Mesenchymal stem cell (in vitro differentiated cells and primary cell): ENCODE measurements at regions not wholly inside any gene's neighbourhood (a gene's known extent, or its start where the extent isn't known, plus 50 kb on each side); places are given as distances from the start of the nearest gene placed in this dataset.

Experiments
- DNase-seq: peaks from one replicate; pipeline ENCODE4 v3.0.0-alpha.2; 2013
- H2AFZ ChIP-seq: one replicate; pipeline ENCODE4 v1.6.1; 2013; ENCODE audit warnings: low read depth, mild to moderate bottlenecking, control low read depth, inconsistent platforms, low read length, moderate library complexity
- H2AK5ac ChIP-seq: 2 replicates; pipeline ENCODE4 v1.6.1; 2013; ENCODE audit warnings: low read length, moderate library complexity, mild to moderate bottlenecking, inconsistent platforms; ENCODE audit not compliant: severe bottlenecking
- H2BK120ac ChIP-seq: one replicate; pipeline ENCODE4 v1.6.1; 2013; ENCODE audit warnings: low read depth, mild to moderate bottlenecking, inconsistent platforms, low read length, moderate library complexity
- H2BK12ac ChIP-seq, 2 experiments: one replicate each; pipeline ENCODE4 v1.6.1; 2013; ENCODE audit warnings: inconsistent platforms in 2 of 2, low read length in 2 of 2, mild to moderate bottlenecking in 2 of 2, moderate library complexity in 2 of 2, control low read depth in 1 of 2
- H2BK15ac ChIP-seq: one replicate; pipeline ENCODE4 v1.6.1; 2013; ENCODE audit warnings: mild to moderate bottlenecking, low read depth, inconsistent platforms; ENCODE audit not compliant: poor library complexity, severe bottlenecking
- H2BK5ac ChIP-seq: 2 replicates; pipeline ENCODE4 v1.6.1; 2013; ENCODE audit warnings: low read depth, mild to moderate bottlenecking, low read length, control low read depth, inconsistent platforms; ENCODE audit not compliant: poor library complexity, severe bottlenecking
- H3K14ac ChIP-seq, 2 experiments: one replicate each; pipeline ENCODE4 v1.6.1; 2013; ENCODE audit warnings: inconsistent platforms in 2 of 2, low read length in 2 of 2, control low read depth in 1 of 2, mild to moderate bottlenecking in 1 of 2, moderate library complexity in 1 of 2
- H3K18ac ChIP-seq, 2 experiments: one replicate each; pipeline ENCODE4 v1.6.1; 2013; ENCODE audit warnings: inconsistent platforms in 2 of 2, low read length in 2 of 2, control low read depth in 1 of 2, low read depth in 1 of 2, mild to moderate bottlenecking in 1 of 2
- H3K23ac ChIP-seq, 2 experiments: one replicate each; pipeline ENCODE4 v1.6.1; 2013; ENCODE audit warnings: inconsistent platforms in 2 of 2, low read length in 2 of 2, mild to moderate bottlenecking in 2 of 2, moderate library complexity in 2 of 2, control low read depth in 1 of 2
- H3K27ac ChIP-seq: 2 replicates; pipeline ENCODE4 v1.5.1; 2013; ENCODE audit warnings: mild to moderate bottlenecking, moderate library complexity, low read length, control low read depth, inconsistent platforms; ENCODE audit not compliant: poor library complexity, severe bottlenecking
- H3K27me3 ChIP-seq, 2 experiments: 2 replicates each; pipeline versions ENCODE4 v1.6.1 to v1.7.0; 2013; ENCODE audit warnings: low read length in 2 of 2, mild to moderate bottlenecking in 2 of 2, moderate library complexity in 2 of 2, control low read depth in 1 of 2, inconsistent platforms in 1 of 2; ENCODE audit not compliant: control insufficient read depth in 1 of 2, insufficient read depth in 1 of 2
- H3K36me3 ChIP-seq, 2 experiments: 2 replicates each; pipeline versions ENCODE4 v1.6.1 to v1.7.0; 2013; ENCODE audit warnings: low read length in 2 of 2, control low read depth in 1 of 2, inconsistent platforms in 1 of 2, low read depth in 1 of 2, mild to moderate bottlenecking in 1 of 2; ENCODE audit not compliant: insufficient read depth in 2 of 2, control insufficient read depth in 1 of 2
- H3K4ac ChIP-seq, 2 experiments: one replicate each; pipeline ENCODE4 v1.6.1; 2013; ENCODE audit warnings: inconsistent platforms in 2 of 2, low read length in 2 of 2, mild to moderate bottlenecking in 2 of 2, moderate library complexity in 2 of 2, control low read depth in 1 of 2, low read depth in 1 of 2
- H3K4me1 ChIP-seq: 2 replicates; pipeline ENCODE4 v1.6.1; 2013; ENCODE audit warnings: low read depth, low read length, control low read depth; ENCODE audit not compliant: control insufficient read depth, insufficient read depth
- H3K4me2 ChIP-seq: 2 replicates; pipeline ENCODE4 v1.6.1; 2013; ENCODE audit warnings: low read length, mild to moderate bottlenecking, inconsistent platforms; ENCODE audit not compliant: poor library complexity, severe bottlenecking
- H3K4me3 ChIP-seq, 2 experiments: 2 replicates each; pipeline versions ENCODE4 v1.5.1 to v1.7.0; 2013; ENCODE audit warnings: low read length in 2 of 2, mild to moderate bottlenecking in 2 of 2, control low read depth in 1 of 2, low read depth in 1 of 2; ENCODE audit not compliant: insufficient read depth in 1 of 2
- H3K79me1 ChIP-seq: replicated peaks from 2 replicates; pipeline ENCODE4 v1.6.1; 2013; ENCODE audit warnings: mild to moderate bottlenecking, control low read depth, low read length, inconsistent platforms; ENCODE audit not compliant: poor library complexity, severe bottlenecking
- H3K9ac ChIP-seq: 2 replicates; pipeline ENCODE4 v1.7.0; 2013; ENCODE audit warnings: mild to moderate bottlenecking, low read length, moderate library complexity
- H3K9me3 ChIP-seq: 2 replicates; pipeline ENCODE4 v1.7.0; 2013; ENCODE audit warnings: mild to moderate bottlenecking, low read length; ENCODE audit not compliant: control insufficient read depth
- H4K8ac ChIP-seq: one replicate; pipeline ENCODE4 v1.6.1; 2013; ENCODE audit warnings: inconsistent platforms, mild to moderate bottlenecking, low read length, moderate library complexity
- H4K91ac ChIP-seq: one replicate; pipeline ENCODE4 v1.6.1; 2013; ENCODE audit warnings: mild to moderate bottlenecking, low read length, inconsistent platforms
- WGBS: methylation state at CpG from one replicate; pipeline ENCODE4 v1.1.7; 2013; ENCODE audit warnings: mixed read lengths; 5-methylcytosine and 5-hydroxymethylcytosine counted together

DNA sequence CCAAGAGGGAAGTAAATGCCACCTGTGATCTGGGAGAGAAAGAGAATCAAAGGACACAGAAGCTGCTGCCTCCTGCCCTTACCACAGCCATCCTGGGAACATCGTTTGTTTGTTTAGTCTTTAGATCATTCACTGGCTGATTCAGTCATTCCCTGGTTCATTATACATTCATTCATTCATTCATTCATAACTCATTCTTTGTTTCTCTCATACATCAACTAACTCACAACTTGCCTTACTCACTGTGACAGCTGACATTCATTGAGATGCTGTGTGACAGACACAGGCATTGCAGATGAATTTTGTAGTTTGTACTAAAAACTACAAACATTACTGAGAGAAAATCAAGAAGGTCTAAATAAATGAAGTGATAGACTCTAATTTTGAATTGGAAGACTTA is 291.0 kb upstream of the TNRC6C start:
- Histone ChIP-seq H3K4me3 (no peak overlapping the region), H3K9me3 (peaks cover 39% of the 10 kb centered on the region), H2BK15ac (no peak overlapping the region), H3K18ac (no peak overlapping the region), H3K36me3 (no peaks in the 10 kb centered on the region), H3K14ac (no peak overlapping the region), H2BK120ac (no peak overlapping the region), H3K4me1 (no peaks in the 10 kb centered on the region), H3K79me1 (no peaks in the 10 kb centered on the region), H3K27ac (no peak overlapping the region), H2BK5ac (no peak overlapping the region), H2AFZ (no peak overlapping the region), H3K23ac (no peak overlapping the region), H4K91ac (no peak overlapping the region), H3K4me2 (no peak overlapping the region), H3K9ac (no peak overlapping the region), H4K8ac (no peak overlapping the region), H3K27me3 (peaks cover 5 to 14% of the 10 kb centered on the region in 2 experiments), H2BK12ac (no peak overlapping the region), H2AK5ac (no peak overlapping the region), H3K4ac (no peak overlapping the region)
- 77% methylated on average over 1 of the region's 1 CpG for WGBS
- DNase-seq, result no peak

- H3K36me3 ChIP-seq, result no peaks in the 10 kb centered on the region
- no peak overlapping the region for H3K4me2 ChIP-seq
- DNase-seq, result no peak
- no peak overlapping the region for H4K8ac ChIP-seq
- H2AFZ ChIP-seq, result no peak overlapping the region
- H3K4me1 ChIP-seq, result no peaks in the 10 kb centered on the region
- H3K23ac ChIP-seq, result no peak overlapping the region
- no peak overlapping the region for H3K18ac ChIP-seq
- no peak overlapping the region for H2BK15ac ChIP-seq
- H4K91ac ChIP-seq, result no peak overlapping the region
- H3K4ac ChIP-seq, result no peak overlapping the region
- no peaks in the 10 kb centered on the region for H3K79me1 ChIP-seq
- H3K9me3 ChIP-seq, result peaks cover 48% of the 10 kb centered on the region
- peaks cover 5 to 17% of the 10 kb centered on the region in 2 experiments for H3K27me3 ChIP-seq
- no peak overlapping the region for H2BK120ac ChIP-seq
- H3K14ac ChIP-seq, result no peak overlapping the region
- no peak overlapping the region for H3K27ac ChIP-seq
- H2AK5ac ChIP-seq, result no peak overlapping the region
- no peak overlapping the region for H3K4me3 ChIP-seq
- H2BK5ac ChIP-seq, result no peak overlapping the region
- no peak overlapping the region for H3K9ac ChIP-seq
- 100% methylated on average over 1 of the region's 2 CpGs for WGBS
- H2BK12ac ChIP-seq, result no peak overlapping the region
These were observed 290.0 kb upstream of the TNRC6C start for GRCh38 chr17:77668518-77668917.

DNA sequence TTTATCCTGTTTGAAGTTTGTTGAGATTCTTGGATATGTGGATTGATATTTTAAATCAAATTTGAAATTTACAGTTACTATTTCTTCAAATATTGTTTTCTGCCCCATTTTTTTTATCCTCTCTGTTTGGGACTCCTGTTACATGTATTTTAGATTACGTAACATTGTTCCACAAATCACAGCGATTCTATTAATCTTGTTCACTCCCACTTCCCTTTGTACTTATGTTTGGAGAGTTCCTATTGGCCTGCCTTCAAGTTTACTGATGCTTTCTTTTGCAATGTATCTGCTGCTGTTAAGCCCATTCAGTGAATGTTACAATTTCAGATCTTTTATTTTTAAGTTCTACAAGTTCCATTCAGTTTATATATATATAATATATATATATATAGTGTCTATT is 288.3 kb upstream of the TNRC6C start:
- no peak overlapping the region for H2BK5ac ChIP-seq
- no peak overlapping the region for H3K18ac ChIP-seq
- no peak overlapping the region for H2AK5ac ChIP-seq
- no peak overlapping the region for H3K27ac ChIP-seq
- no peak overlapping the region for H4K8ac ChIP-seq
- 100% methylated on average over 2 of the region's 2 CpGs for WGBS
- no peaks in the 10 kb centered on the region for H3K36me3 ChIP-seq
- H3K14ac ChIP-seq, result no peak overlapping the region
- H2BK12ac ChIP-seq, result no peak overlapping the region
- no peak overlapping the region for H4K91ac ChIP-seq
- H3K4me1 ChIP-seq, result no peaks in the 10 kb centered on the region
- DNase-seq, result no peak
- no peak overlapping the region for H3K4me3 ChIP-seq
- H3K4ac ChIP-seq, result no peak overlapping the region
- no peak overlapping the region for H3K9ac ChIP-seq
- no peak overlapping the region for H2BK15ac ChIP-seq
- no peak overlapping the region for H3K4me2 ChIP-seq
- peaks cover 43% of the 10 kb centered on the region for H3K9me3 ChIP-seq
- H3K27me3 ChIP-seq, result peaks cover 5 to 28% of the 10 kb centered on the region in 2 experiments
- no peak overlapping the region for H2BK120ac ChIP-seq
- no peaks in the 10 kb centered on the region for H3K79me1 ChIP-seq
- no peak overlapping the region for H2AFZ ChIP-seq
- H3K23ac ChIP-seq, result no peak overlapping the region

- H3K4me3 ChIP-seq, result no peak overlapping the region
- H2BK120ac ChIP-seq, result no peak overlapping the region
- no peak overlapping the region for H2BK5ac ChIP-seq
- 79% methylated on average over 11 of the region's 11 CpGs for WGBS
- no peak for DNase-seq
- no peak overlapping the region for H3K4me2 ChIP-seq
- no peaks in the 10 kb centered on the region for H3K4me1 ChIP-seq
- H3K4ac ChIP-seq, result no peak overlapping the region
- no peak overlapping the region for H3K18ac ChIP-seq
- H4K8ac ChIP-seq, result no peak overlapping the region
- H2BK15ac ChIP-seq, result no peak overlapping the region
- no peaks in the 10 kb centered on the region for H3K79me1 ChIP-seq
- no peak overlapping the region for H2AFZ ChIP-seq
- H3K14ac ChIP-seq, result no peak overlapping the region
- H3K9me3 ChIP-seq, result peaks cover 15% of the 10 kb centered on the region
- no peak overlapping the region for H2AK5ac ChIP-seq
- H3K27ac ChIP-seq, result no peak overlapping the region
- H3K23ac ChIP-seq, result no peak overlapping the region
- H4K91ac ChIP-seq, result no peak overlapping the region
- no peak overlapping the region for H3K9ac ChIP-seq
- H3K27me3 ChIP-seq, result peaks cover 36 to 65% of the 10 kb centered on the region in 2 experiments
- H2BK12ac ChIP-seq, result no peak overlapping the region
- H3K36me3 ChIP-seq, result no peaks in the 10 kb centered on the region
These were observed 284.1 kb upstream of the TNRC6C start for GRCh38 chr17:77674358-77674757.
